ENCODE measurements at regions not wholly inside any gene's neighbourhood (a gene's known extent, or its start where the extent isn't known, plus 50 kb on each side); places are given as distances from the start of the nearest gene placed in this dataset.
"Not testable (repeated sequence)": the region's sequence is repeated elsewhere in the genome, so short reads cannot be mapped to it uniquely, and the experiment has no call there.

GRCh38 chr17:33952425-33952824 is 302.7 kb upstream of the CCL2 start:
- no peaks in the 10 kb centered on the region for H3K36me3 Mint-ChIP-seq (ENCODE audit: unreplicated experiment)

GRCh38 chr17:33954597-33954996 is 300.5 kb upstream of the CCL2 start:
- TF ChIP-seq, protein P1, sequence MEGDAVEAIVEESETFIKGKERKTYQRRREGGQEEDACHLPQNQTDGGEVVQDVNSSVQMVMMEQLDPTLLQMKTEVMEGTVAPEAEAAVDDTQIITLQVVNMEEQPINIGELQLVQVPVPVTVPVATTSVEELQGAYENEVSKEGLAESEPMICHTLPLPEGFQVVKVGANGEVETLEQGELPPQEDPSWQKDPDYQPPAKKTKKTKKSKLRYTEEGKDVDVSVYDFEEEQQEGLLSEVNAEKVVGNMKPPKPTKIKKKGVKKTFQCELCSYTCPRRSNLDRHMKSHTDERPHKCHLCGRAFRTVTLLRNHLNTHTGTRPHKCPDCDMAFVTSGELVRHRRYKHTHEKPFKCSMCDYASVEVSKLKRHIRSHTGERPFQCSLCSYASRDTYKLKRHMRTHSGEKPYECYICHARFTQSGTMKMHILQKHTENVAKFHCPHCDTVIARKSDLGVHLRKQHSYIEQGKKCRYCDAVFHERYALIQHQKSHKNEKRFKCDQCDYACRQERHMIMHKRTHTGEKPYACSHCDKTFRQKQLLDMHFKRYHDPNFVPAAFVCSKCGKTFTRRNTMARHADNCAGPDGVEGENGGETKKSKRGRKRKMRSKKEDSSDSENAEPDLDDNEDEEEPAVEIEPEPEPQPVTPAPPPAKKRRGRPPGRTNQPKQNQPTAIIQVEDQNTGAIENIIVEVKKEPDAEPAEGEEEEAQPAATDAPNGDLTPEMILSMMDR (IDR thresholded peaks at IDR 0.05), result no peak
- Mint-ChIP-seq H3K9me3 (ENCODE audit: unreplicated experiment) (peaks cover 33% of the 10 kb centered on the region), H3K27me3 (ENCODE audit: unreplicated experiment) (no peaks in the 10 kb centered on the region), H3K27ac (ENCODE audit: unreplicated experiment) (no peak overlapping the region), H3K36me3 (ENCODE audit: unreplicated experiment) (no peaks in the 10 kb centered on the region), H3K4me1 (ENCODE audit: unreplicated experiment) (no peaks in the 10 kb centered on the region), H3K4me3 (ENCODE audit: unreplicated experiment) (no peak overlapping the region)
- no peak for DNase-seq (ENCODE audit: extremely low spot score, unreplicated experiment)

More at GRCh38 chr17:33952425-33952824, 302.7 kb upstream of the CCL2 start:
- Mint-ChIP-seq H3K9me3 (ENCODE audit: unreplicated experiment) (peaks cover 20% of the 10 kb centered on the region), H3K4me1 (ENCODE audit: unreplicated experiment) (no peaks in the 10 kb centered on the region), H3K4me3 (ENCODE audit: unreplicated experiment) (no peak overlapping the region), H3K27me3 (ENCODE audit: unreplicated experiment) (no peaks in the 10 kb centered on the region), H3K27ac (ENCODE audit: unreplicated experiment) (no peak overlapping the region)
- TF ChIP-seq, protein P1 (IDR thresholded peaks at IDR 0.05), result no peak
- DNase-seq (ENCODE audit: extremely low spot score, unreplicated experiment), result no peak

GRCh38 chr17:33955461-33955860 is 299.6 kb upstream of the CCL2 start:
- no peak overlapping the region for H3K4me3 Mint-ChIP-seq (ENCODE audit: unreplicated experiment)
- H3K4me1 Mint-ChIP-seq (ENCODE audit: unreplicated experiment), result no peaks in the 10 kb centered on the region
- TF ChIP-seq, protein P1 (IDR thresholded peaks at IDR 0.05), result no peak
- H3K36me3 Mint-ChIP-seq (ENCODE audit: unreplicated experiment), result no peaks in the 10 kb centered on the region
- H3K27ac Mint-ChIP-seq (ENCODE audit: unreplicated experiment), result no peak overlapping the region
- no peak for DNase-seq (ENCODE audit: extremely low spot score, unreplicated experiment)
- no peaks in the 10 kb centered on the region for H3K27me3 Mint-ChIP-seq (ENCODE audit: unreplicated experiment)
- peaks cover 39% of the 10 kb centered on the region for H3K9me3 Mint-ChIP-seq (ENCODE audit: unreplicated experiment)

DNA sequence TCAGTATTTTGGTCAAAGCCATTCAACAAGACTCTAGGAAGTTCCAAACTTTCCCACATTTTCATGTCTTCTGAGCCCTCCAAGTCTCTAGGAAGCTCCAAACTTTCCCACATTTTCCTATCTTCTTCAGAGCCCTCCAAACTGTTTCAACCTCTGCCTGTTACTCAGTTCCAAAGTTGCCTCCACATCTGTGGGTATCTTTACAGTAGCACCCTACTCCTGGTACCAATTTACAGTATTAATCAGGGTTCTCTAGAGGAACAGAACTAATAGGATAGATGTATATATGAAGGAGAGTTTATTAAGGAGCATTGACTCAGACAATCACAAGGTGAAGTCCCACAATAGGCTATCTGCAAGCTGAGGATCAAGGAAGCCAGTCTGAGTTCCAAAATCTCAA is 296.0 kb upstream of the CCL2 start:
- DNase-seq (ENCODE audit: extremely low spot score, unreplicated experiment); H3K4me1 Mint-ChIP-seq (ENCODE audit: unreplicated experiment); H3K27ac Mint-ChIP-seq (ENCODE audit: unreplicated experiment); H3K4me3 Mint-ChIP-seq (ENCODE audit: unreplicated experiment); H3K27me3 Mint-ChIP-seq (ENCODE audit: unreplicated experiment); H3K36me3 Mint-ChIP-seq (ENCODE audit: unreplicated experiment): not testable (repeated sequence)
- H3K9me3 Mint-ChIP-seq (ENCODE audit: unreplicated experiment), result peaks cover 42% of the 10 kb centered on the region

DNA sequence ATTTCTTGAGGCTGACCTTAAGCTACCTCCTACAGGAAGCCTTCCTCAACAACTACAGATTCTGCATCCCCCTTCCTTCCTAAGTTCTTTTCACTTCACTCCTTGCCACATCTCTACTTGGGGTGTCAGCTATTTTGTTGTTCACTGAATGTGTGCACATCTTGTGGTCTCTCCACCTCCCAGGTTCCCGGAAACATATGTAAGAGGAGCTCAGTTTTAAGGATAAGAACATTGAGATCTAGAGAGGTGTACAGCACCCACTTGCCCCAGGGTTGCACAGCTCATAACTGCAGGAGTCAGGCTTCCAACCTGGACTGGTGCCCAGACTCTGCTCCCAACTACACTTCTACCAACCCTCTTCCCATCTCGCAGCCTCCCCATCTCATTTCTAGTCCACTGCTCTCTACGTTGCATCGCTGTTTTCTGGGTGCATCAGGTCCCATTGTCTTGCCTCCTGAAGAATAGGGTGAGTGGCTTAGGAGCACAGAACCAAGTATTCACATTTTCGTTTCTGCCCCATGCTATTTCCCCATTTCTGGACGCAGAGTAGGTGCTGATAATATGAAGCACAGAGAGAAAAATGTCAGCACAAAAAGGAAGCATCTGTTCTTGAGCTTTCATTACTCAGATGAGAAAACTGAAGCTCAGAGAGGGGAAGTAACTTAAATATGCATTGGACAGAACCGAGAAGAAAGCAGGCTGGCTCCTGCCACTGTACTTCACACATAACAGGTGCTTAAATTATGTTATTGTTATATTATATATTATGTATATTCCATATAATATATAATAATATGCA is 292.0 kb upstream of the CCL2 start:
- Mint-ChIP-seq H3K9me3 (ENCODE audit: unreplicated experiment) (peaks cover 29% of the 10 kb centered on the region), H3K27ac (ENCODE audit: unreplicated experiment) (no peak overlapping the region), H3K27me3 (ENCODE audit: unreplicated experiment) (no peaks in the 10 kb centered on the region), H3K36me3 (ENCODE audit: unreplicated experiment) (no peaks in the 10 kb centered on the region), H3K4me1 (ENCODE audit: unreplicated experiment) (no peaks in the 10 kb centered on the region), H3K4me3 (ENCODE audit: unreplicated experiment) (no peak overlapping the region)
- TF ChIP-seq, protein P1 (IDR thresholded peaks at IDR 0.05), result no peak
- no peak for DNase-seq (ENCODE audit: extremely low spot score, unreplicated experiment)

Data from osteocyte (in vitro differentiated cells).